K562 (cell line): ENCODE measurements at regions not wholly inside any gene's neighbourhood (a gene's known extent, or its start where the extent isn't known, plus 50 kb on each side); places are given as distances from the start of the nearest gene placed in this dataset.

ENCODE experiments used
- ATAC-seq: fragments of 200-7000 bp; cut with Tn5 transposase; 3 replicates; pipeline ENCODE4 v1.9.1; 2020; ENCODE audit warnings: moderate library complexity
- BruUV-seq: library from RNA; stranded (reverse); fragments of 400-500 nt; replicated peaks from 2 replicates; lab custom pipeline; 2021; lab: Mats Ljungman, UMichigan
- CTCF ChIA-PET: fragments of 300-600 bp; formaldehyde crosslinking; extraction: SDS; loops from one replicate; lab custom pipeline; 2021; ENCODE audit warnings: low intra/inter-chr PET ratio; lab: Yijun Ruan, JAX
- POLR2A ChIA-PET: fragments of 300-600, 350-650 bp; sonication (Branson Sonifier 250); formaldehyde crosslinking; extraction: SDS; loops from one replicate; lab custom pipeline; 2021; ENCODE audit warnings: antibody characterized with exemption, inconsistent platforms; lab: Yijun Ruan, JAX
- DNase-seq, 4 experiments: peaks; one replicate each; pipeline versions ENCODE4 v3.0.0 to v3.0.0-alpha.2; 2011 to 2018; ENCODE audit warnings: low spot score in 3 of 4, mixed read lengths in 3 of 4; ENCODE audit errors: extremely low read depth in 1 of 4
- FAIRE-seq: peaks from 2 replicates; lab custom pipeline; 2011; peaks lifted over from hg19 to GRCh38; lab: Jason Lieb, UNC
- H2AFZ ChIP-seq: 2 replicates; pipeline ENCODE4 v1.6.0; 2011; ENCODE audit warnings: low read depth, low read length, control low read depth, inconsistent platforms
- H3K27ac ChIP-seq: fragments of 200-600 bp; 3 replicates; pipeline ENCODE4 v1.8.0; 2011; ENCODE audit warnings: low read depth, mild to moderate bottlenecking, control low read depth, inconsistent platforms, low read length, moderate library complexity, mixed read lengths; ENCODE audit errors: extremely low read depth
- H3K27me3 ChIP-seq, 2 experiments: fragments of 300-600 bp in 1 of 2; 2 replicates in 1 of 2; 3 replicates in 1 of 2; pipeline versions ENCODE4 v1.6.0 to v1.8.0; 2011; ENCODE audit warnings: inconsistent platforms in 2 of 2, low read length in 2 of 2, mild to moderate bottlenecking in 1 of 2, mixed read lengths in 1 of 2, moderate library complexity in 1 of 2; ENCODE audit not compliant: control insufficient read depth in 2 of 2, insufficient read depth in 2 of 2
- H3K36me3 ChIP-seq: fragments of 300-600 bp; 3 replicates; pipeline ENCODE4 v1.8.0; 2011; ENCODE audit warnings: mild to moderate bottlenecking, low read length, inconsistent platforms; ENCODE audit not compliant: control insufficient read depth, insufficient read depth
- H3K4me1 ChIP-seq, 2 experiments: fragments of 200-600 bp in 1 of 2; replicated peaks in 1 of 2; 2 replicates in 1 of 2; 3 replicates in 1 of 2; pipeline versions ENCODE4 v1.5.1 to v1.8.0; 2011; ENCODE audit warnings: inconsistent platforms in 2 of 2, low read length in 2 of 2, mild to moderate bottlenecking in 1 of 2, mixed read lengths in 1 of 2, moderate library complexity in 1 of 2; ENCODE audit not compliant: control insufficient read depth in 2 of 2, insufficient read depth in 2 of 2
- H3K4me2 ChIP-seq: 2 replicates; pipeline ENCODE4 v1.6.1; 2011; ENCODE audit warnings: low read length, control low read depth, inconsistent platforms, mixed read lengths; ENCODE audit not compliant: insufficient read depth
- H3K4me3 ChIP-seq: fragments of 200-600 bp; sonication (generic), shearing (Covaris generic); 2 replicates; pipeline ENCODE4 v1.5.1; 2016; ENCODE audit warnings: control low read depth, inconsistent platforms
- H3K79me2 ChIP-seq: fragments of 200-600 bp; 3 replicates; pipeline ENCODE4 v1.8.0; 2011; ENCODE audit warnings: low read length, inconsistent platforms; ENCODE audit not compliant: control insufficient read depth, insufficient read depth
- H3K9ac ChIP-seq, 2 experiments: 2 replicates each; pipeline versions ENCODE4 v1.6.0 to v1.6.1; 2011; ENCODE audit warnings: low read depth in 2 of 2, low read length in 2 of 2, control low read depth in 1 of 2, inconsistent platforms in 1 of 2, mild to moderate bottlenecking in 1 of 2, mixed read lengths in 1 of 2; ENCODE audit not compliant: insufficient read depth in 1 of 2
- H3K9me1 ChIP-seq: one replicate; pipeline ENCODE4 v1.6.0; 2011; ENCODE audit warnings: inconsistent platforms, mild to moderate bottlenecking, low read length, moderate library complexity; ENCODE audit not compliant: control insufficient read depth, insufficient read depth
- H3K9me3 ChIP-seq: replicated peaks from 2 replicates; pipeline ENCODE4 v1.5.1; 2011; ENCODE audit warnings: low read depth, low read length, inconsistent platforms; ENCODE audit not compliant: control insufficient read depth, insufficient read depth
- H4K20me1 ChIP-seq: replicated peaks from 2 replicates; pipeline ENCODE4 v1.6.1; 2011; ENCODE audit warnings: low read length, inconsistent platforms, mixed read lengths; ENCODE audit not compliant: control insufficient read depth, insufficient read depth
- BMI1 ChIP-seq: fragments of 150-350 bp; IDR thresholded peaks from 2 replicates; pipeline ENCODE4 v1.6.1; 2014; ENCODE audit warnings: low read length
- ETS2 ChIP-seq: IDR thresholded peaks from 2 replicates; pipeline ENCODE4 v1.6.1; 2016; ENCODE audit warnings: borderline replicate concordance, missing genetic modification characterization, mild to moderate bottlenecking, moderate library complexity, missing compliant biosample characterization; ENCODE audit not compliant: poor library complexity, severe bottlenecking
- FOS ChIP-seq: IDR thresholded peaks from 3 replicates; pipeline ENCODE4 v1.6.1; 2011; ENCODE audit not compliant: insufficient read length; ENCODE audit errors: extremely low read depth
- GABPB1 ChIP-seq: sonication (generic); formaldehyde crosslinking; IDR thresholded peaks from 2 replicates; pipeline ENCODE4 v1.8.0; 2022; ENCODE audit warnings: mild to moderate bottlenecking, missing genetic modification reagents
- NR1H2 ChIP-seq: sonication (generic); formaldehyde crosslinking; IDR thresholded peaks from 2 replicates; pipeline ENCODE4 v1.4.0; 2020; ENCODE audit warnings: mild to moderate bottlenecking, missing genetic modification reagents
- POLR3A ChIP-seq: IDR thresholded peaks from 2 replicates; pipeline ENCODE4 v1.6.1; 2011; ENCODE audit warnings: borderline replicate concordance, mild to moderate bottlenecking, moderate library complexity; ENCODE audit not compliant: insufficient read length, insufficient read depth; ENCODE audit errors: extremely low read depth
- PRMT5 ChIP-seq: sonication (generic); formaldehyde crosslinking; IDR thresholded peaks from 2 replicates; pipeline ENCODE4 v1.5.0; 2020; ENCODE audit warnings: missing genetic modification reagents
- REST ChIP-seq, 2 experiments: fragments of 450-650 bp; formaldehyde crosslinking in 1 of 2; IDR thresholded peaks; 2 replicates each; pipeline versions ENCODE4 v1.4.0 to v1.6.1; 2014 to 2020; ENCODE audit warnings: mild to moderate bottlenecking in 2 of 2, borderline replicate concordance in 1 of 2, low read depth in 1 of 2
- SNRNP70 ChIP-seq: fragments of 200-400 bp; formaldehyde crosslinking; optimal IDR thresholded peaks from 2 replicates; pipeline ENCODE3; 2017; ENCODE audit warnings: low read depth, low read length
- STAT5A ChIP-seq: IDR thresholded peaks from 2 replicates; pipeline ENCODE4 v1.6.1; 2012; ENCODE audit warnings: low read length, inconsistent platforms, borderline replicate concordance
- WGBS: fragments of 100-300 bp; shearing (Covaris generic); methylation state at CpG from one replicate; pipeline ENCODE4 v1.1.6; 2016; ENCODE audit warnings: low coverage, mixed read lengths; ENCODE audit not compliant: insufficient coverage; ENCODE audit errors: missing lambda C conversion rate; 5-methylcytosine and 5-hydroxymethylcytosine counted together
- in situ Hi-C: fragments of 300-500 bp; cut with MboI; formaldehyde crosslinking; loops from 4 replicates; pipeline ENCODE4 v1.15.0; 2018; ENCODE audit warnings: inconsistent platforms, mixed read lengths
- intact Hi-C: fragments of 100-400 bp; cut with micrococcal nuclease; formaldehyde crosslinking; loops from 2 replicates; pipeline ENCODE4 v1.14.2; 2022

GRCh38 chr6:53214172-53214571, 65.5 kb upstream of the GCM1 start:
- H3K27ac ChIP-seq: no peak overlapping the region
- WGBS: 15% methylated on average over 1 of the region's 1 CpG
- no peaks in the 10 kb centered on the region for H3K36me3 ChIP-seq
- H3K4me2 ChIP-seq: no peak overlapping the region
- H3K79me2 ChIP-seq: no peaks in the 10 kb centered on the region
- H3K9me3 ChIP-seq: no peaks in the 10 kb centered on the region; the same call in none of the 2 replicates
- TF ChIP-seq FOS (no peak), BMI1 (no peak), ETS2 (tag) (no peak), PRMT5 (no peak), GABPB1 (no peak), REST (IDR thresholded peaks at IDR 0.05; ENCODE audit: borderline replicate concordance) (no peak), REST (CRISPR knock-in tag; IDR thresholded peaks at IDR 0.05; ENCODE audit: low read depth) (no peak), STAT5A (no peak), SNRNP70 (no peak), NR1H2 (no peak), POLR3A (no peak)
- intact Hi-C loops (no loop called here), in situ Hi-C loops (no loop called here)
- ATAC-seq: no peak
- no peaks in the 10 kb centered on the region for H3K9me1 ChIP-seq
- no peak overlapping the region for H3K4me3 ChIP-seq
- H3K4me1 ChIP-seq: no peaks in the 10 kb centered on the region; a peak in 1 of 5 replicates
- H3K9ac ChIP-seq: no peak overlapping the region
- no TSS peak for BruUV-seq
- ChIA-PET POLR2A (no interaction called here), CTCF (no interaction called here)
- DNase-seq: no peak
- no peaks in the 10 kb centered on the region for H4K20me1 ChIP-seq
- no peak overlapping the region for H2AFZ ChIP-seq
- no peaks in the 10 kb centered on the region for H3K27me3 ChIP-seq
- FAIRE-seq: no peak
